ENCODE measurements at regions not wholly inside any gene's neighbourhood (a gene's known extent, or its start where the extent isn't known, plus 50 kb on each side); places are given as distances from the start of the nearest gene placed in this dataset.

DNA sequence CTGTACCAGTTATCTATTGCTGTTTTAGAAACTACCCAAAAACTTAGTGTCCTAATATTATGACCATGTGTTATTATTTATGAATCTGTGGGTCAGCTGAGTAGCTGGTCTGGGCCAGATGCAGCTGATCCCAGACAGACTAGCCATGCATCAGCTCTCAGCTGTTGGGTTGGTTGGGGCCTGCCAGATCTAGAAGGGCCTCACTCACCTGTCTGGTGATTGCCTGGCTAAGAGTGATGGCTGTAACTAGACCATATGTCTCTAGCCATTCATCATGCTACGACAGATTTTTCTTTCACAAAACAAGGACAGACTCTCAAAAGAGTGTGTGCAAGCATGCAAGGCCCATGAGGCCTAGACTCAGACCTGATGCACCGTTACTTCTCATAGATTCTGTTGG, 403.2 kb downstream of the SAMD5 start:
- no peak for TF ChIP-seq POLR2A (IDR thresholded peaks at IDR 0.05)
- TF ChIP-seq, protein P1, sequence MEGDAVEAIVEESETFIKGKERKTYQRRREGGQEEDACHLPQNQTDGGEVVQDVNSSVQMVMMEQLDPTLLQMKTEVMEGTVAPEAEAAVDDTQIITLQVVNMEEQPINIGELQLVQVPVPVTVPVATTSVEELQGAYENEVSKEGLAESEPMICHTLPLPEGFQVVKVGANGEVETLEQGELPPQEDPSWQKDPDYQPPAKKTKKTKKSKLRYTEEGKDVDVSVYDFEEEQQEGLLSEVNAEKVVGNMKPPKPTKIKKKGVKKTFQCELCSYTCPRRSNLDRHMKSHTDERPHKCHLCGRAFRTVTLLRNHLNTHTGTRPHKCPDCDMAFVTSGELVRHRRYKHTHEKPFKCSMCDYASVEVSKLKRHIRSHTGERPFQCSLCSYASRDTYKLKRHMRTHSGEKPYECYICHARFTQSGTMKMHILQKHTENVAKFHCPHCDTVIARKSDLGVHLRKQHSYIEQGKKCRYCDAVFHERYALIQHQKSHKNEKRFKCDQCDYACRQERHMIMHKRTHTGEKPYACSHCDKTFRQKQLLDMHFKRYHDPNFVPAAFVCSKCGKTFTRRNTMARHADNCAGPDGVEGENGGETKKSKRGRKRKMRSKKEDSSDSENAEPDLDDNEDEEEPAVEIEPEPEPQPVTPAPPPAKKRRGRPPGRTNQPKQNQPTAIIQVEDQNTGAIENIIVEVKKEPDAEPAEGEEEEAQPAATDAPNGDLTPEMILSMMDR (IDR thresholded peaks at IDR 0.05): no peak

Data from breast epithelium (tissue), 3 donors.